HCT116 (cell line): ENCODE measurements at regions not wholly inside any gene's neighbourhood (a gene's known extent, or its start where the extent isn't known, plus 50 kb on each side); places are given as distances from the start of the nearest gene placed in this dataset.

Source experiments
- ATAC-seq: fragments of 200-7000 bp; cut with Tn5 transposase; 2 replicates; pipeline ENCODE4 v1.9.1; 2020; ENCODE audit warnings: mild to moderate bottlenecking, moderate library complexity
- BruUV-seq: library from RNA; stranded (reverse); fragments of 400-500 nt; replicated peaks from 2 replicates; lab custom pipeline; 2021; lab: Mats Ljungman, UMichigan
- CTCF ChIA-PET: fragments of 300-600 bp; sonication (Branson Sonifier 250); formaldehyde crosslinking; loops from one replicate; lab custom pipeline; 2021; ENCODE audit warnings: antibody characterized with exemption; lab: Charles Lee
- POLR2A ChIA-PET: fragments of 300-600, 350-600 bp; sonication (Branson Sonifier 250); formaldehyde crosslinking; loops from one replicate; lab custom pipeline; 2021; ENCODE audit warnings: antibody characterized with exemption; lab: Charles Lee
- RAD21 ChIA-PET, 2 experiments: fragments of 300-600 bp; sonication (Branson Sonifier 250); formaldehyde crosslinking; loops; one replicate each; lab custom pipeline; 2023; ENCODE audit warnings: low total read pairs in 2 of 2; ENCODE audit not compliant: uncharacterized antibody in 2 of 2, unreplicated experiment in 2 of 2, low non-redundant PET in 1 of 2; lab: Charles Lee
- DNase-seq: peaks from one replicate; pipeline ENCODE4 v3.0.0-alpha.2; 2010; ENCODE audit warnings: low read depth, low spot score
- H2AFZ ChIP-seq: fragments of 200-600 bp; shearing (Covaris generic), sonication (generic); 2 replicates; pipeline ENCODE4 v1.6.1; 2017; ENCODE audit warnings: low read depth, mixed run types, mixed read lengths, antibody characterized with exemption, low read length; ENCODE audit not compliant: poor library complexity, severe bottlenecking
- H3K27ac ChIP-seq: 2 replicates; pipeline ENCODE4 v1.5.1; 2012; ENCODE audit warnings: low read depth, low read length
- H3K27me3 ChIP-seq: fragments of 200-600 bp; sonication (generic); 2 replicates; pipeline ENCODE4 v1.6.1; 2016; ENCODE audit warnings: mixed run types, low read length, mixed read lengths; ENCODE audit not compliant: insufficient read depth
- H3K36me3 ChIP-seq, 2 experiments: fragments of 200-500 bp in 1 of 2; fragments of 200-600 bp in 1 of 2; sonication (Bioruptor generic) in 1 of 2; sonication (generic) in 1 of 2; 2 replicates each; pipeline versions ENCODE4 v1.5.1 to v1.6.1; 2014 to 2016; ENCODE audit warnings: low read length in 2 of 2, inconsistent platforms in 1 of 2, mixed read lengths in 1 of 2, mixed run types in 1 of 2; ENCODE audit not compliant: insufficient read depth in 2 of 2, control insufficient read depth in 1 of 2
- H3K4me1 ChIP-seq, 2 experiments: fragments of 200-600 bp in 1 of 2; sonication (generic) in 1 of 2; 2 replicates each; pipeline versions ENCODE4 v1.5.1 to v1.6.1; 2012 to 2017; ENCODE audit warnings: low read length in 2 of 2, inconsistent platforms in 1 of 2, mild to moderate bottlenecking in 1 of 2, mixed read lengths in 1 of 2, mixed run types in 1 of 2, moderate library complexity in 1 of 2; ENCODE audit not compliant: insufficient read depth in 2 of 2, control insufficient read depth in 1 of 2
- H3K4me2 ChIP-seq: fragments of 200-600 bp; sonication (generic); 2 replicates; pipeline ENCODE4 v1.6.1; 2017; ENCODE audit warnings: mixed run types, low read length, mixed read lengths
- H3K4me3 ChIP-seq, 2 experiments: fragments of 200-600 bp in 1 of 2; sonication (generic) in 1 of 2; replicated peaks in 1 of 2; 2 replicates each; pipeline ENCODE4 v1.5.1; 2011 to 2016; ENCODE audit warnings: low read length in 2 of 2, control low read depth in 1 of 2, low read depth in 1 of 2, mild to moderate bottlenecking in 1 of 2, mixed read lengths in 1 of 2, mixed run types in 1 of 2
- H3K79me2 ChIP-seq: fragments of 200-600 bp; sonication (generic); 2 replicates; pipeline ENCODE4 v1.6.1; 2017; ENCODE audit warnings: mild to moderate bottlenecking, mixed run types, low read length, moderate library complexity, mixed read lengths; ENCODE audit not compliant: insufficient read depth
- H3K9ac ChIP-seq: fragments of 200-600 bp; sonication (generic); 2 replicates; pipeline ENCODE4 v1.6.1; 2016; ENCODE audit warnings: low read length, mixed read lengths
- H3K9me2 ChIP-seq: fragments of 200-600 bp; sonication (generic), shearing (Covaris generic); 2 replicates; pipeline ENCODE4 v1.6.1; 2017; ENCODE audit warnings: mixed run types, mild to moderate bottlenecking, moderate library complexity; ENCODE audit not compliant: insufficient read depth
- H3K9me3 ChIP-seq, 2 experiments: fragments of 200-500 bp in 1 of 2; fragments of 200-600 bp in 1 of 2; sonication (Bioruptor generic) in 1 of 2; sonication (generic) in 1 of 2; 2 replicates each; pipeline ENCODE4 v1.6.1; 2014 to 2017; ENCODE audit warnings: low read length in 2 of 2, mixed read lengths in 2 of 2, inconsistent platforms in 1 of 2, low read depth in 1 of 2, mild to moderate bottlenecking in 1 of 2, mixed run types in 1 of 2, moderate library complexity in 1 of 2; ENCODE audit not compliant: control insufficient read depth in 1 of 2, insufficient read depth in 1 of 2
- H4K20me1 ChIP-seq: fragments of 200-600 bp; sonication (generic), shearing (Covaris generic); 2 replicates; pipeline ENCODE4 v1.6.1; 2017; ENCODE audit warnings: mixed run types, mild to moderate bottlenecking, moderate library complexity; ENCODE audit not compliant: insufficient read depth
- EGR1 ChIP-seq: IDR thresholded peaks from 2 replicates; pipeline ENCODE4 v1.6.1; 2012; ENCODE audit warnings: low read depth
- ELF1 ChIP-seq: IDR thresholded peaks from 2 replicates; pipeline ENCODE4 v1.6.1; 2012; ENCODE audit warnings: low read depth, borderline replicate concordance
- EZH2 ChIP-seq: fragments of 200-600 bp; sonication (generic); IDR thresholded peaks from 2 replicates; pipeline ENCODE4 v1.6.1; 2017; ENCODE audit warnings: antibody characterized with exemption, mixed run types
- FOSL1 ChIP-seq: IDR thresholded peaks from 2 replicates; pipeline ENCODE4 v1.6.1; 2012; ENCODE audit warnings: low read depth
- POLR2A ChIP-seq: IDR thresholded peaks from 2 replicates; pipeline ENCODE4 v1.7.0; 2011; ENCODE audit warnings: borderline replicate concordance; ENCODE audit not compliant: insufficient read depth, insufficient read length; ENCODE audit errors: extremely low read depth
- RAD21 ChIP-seq: IDR thresholded peaks from 2 replicates; pipeline ENCODE4 v1.6.1; 2012; ENCODE audit warnings: low read depth, mild to moderate bottlenecking
- SIN3A ChIP-seq: IDR thresholded peaks from 2 replicates; pipeline ENCODE4 v1.6.1; 2012; ENCODE audit warnings: low read depth
- SP1 ChIP-seq: IDR thresholded peaks from 2 replicates; pipeline ENCODE4 v1.6.1; 2012; ENCODE audit warnings: low read depth
- SRF ChIP-seq: IDR thresholded peaks from 2 replicates; pipeline ENCODE4 v1.6.1; 2012; ENCODE audit warnings: low read depth
- TCF7L2 ChIP-seq: IDR thresholded peaks from 2 replicates; pipeline ENCODE4 v1.7.0; 2011; ENCODE audit warnings: borderline replicate concordance, inconsistent platforms; ENCODE audit not compliant: insufficient read depth, insufficient read length; ENCODE audit errors: extremely low read depth
- ZFX ChIP-seq: fragments of 450-650 bp; IDR thresholded peaks from 2 replicates; pipeline ENCODE4 v1.6.1; 2017
- ZNF274 ChIP-seq: fragments of 200-500 bp; sonication (Bioruptor generic); IDR thresholded peaks from 2 replicates; pipeline ENCODE4 v1.6.1; 2014; ENCODE audit warnings: mild to moderate bottlenecking, low read depth, low read length, inconsistent platforms
- intact Hi-C: fragments of 100-400 bp; cut with micrococcal nuclease; formaldehyde crosslinking; loops from 2 replicates; pipeline ENCODE4 v1.10.0; 2022
- TF ChIP-seq, protein P1 (sequence below), 3 experiments: fragments of 200-600 bp in 1 of 3; sonication (generic) in 1 of 3; IDR thresholded peaks in 2 of 3; conservative IDR thresholded peaks in 1 of 3; 2 replicates each; pipeline ENCODE4 v1.5.1; 2012 to 2017; ENCODE audit warnings: low read depth in 2 of 3, low read length in 2 of 3, antibody characterized with exemption in 1 of 3, borderline replicate concordance in 1 of 3, control low read depth in 1 of 3, mild to moderate bottlenecking in 1 of 3, mixed read lengths in 1 of 3, mixed run types in 1 of 3, moderate library complexity in 1 of 3; ENCODE audit not compliant: insufficient read depth in 1 of 3
- TF ChIP-seq, protein P2 (sequence below): IDR thresholded peaks from 2 replicates; pipeline ENCODE4 v1.6.1; 2011; ENCODE audit warnings: mild to moderate bottlenecking, low read length, moderate library complexity; ENCODE audit not compliant: insufficient replicate concordance; ENCODE audit errors: extremely low read depth

DNA sequence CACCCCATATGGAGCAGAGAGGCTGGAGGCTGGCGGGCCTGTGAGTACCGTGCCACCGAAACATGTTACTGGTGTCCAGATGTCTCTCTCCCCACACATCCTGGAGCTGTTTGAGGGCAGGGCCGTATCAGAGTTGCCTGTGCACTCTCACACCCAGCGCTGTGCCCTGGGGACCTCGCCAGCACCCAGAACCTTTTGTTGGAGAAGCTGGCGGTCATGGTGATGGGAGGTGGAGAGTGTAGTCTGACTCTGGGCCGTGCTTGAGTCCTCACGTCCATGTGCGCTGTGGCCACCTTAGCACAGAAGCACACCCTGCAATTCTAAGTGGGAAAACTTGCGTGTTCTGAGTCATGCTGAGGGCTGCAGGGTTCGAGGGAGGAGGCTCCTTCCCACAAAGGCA lies 259.2 kb downstream of the NDUFA10 start:
- ChIA-PET RAD21 (no interaction called here), POLR2A (no interaction called here), CTCF (no interaction called here)
- peaks cover 4% of the 10 kb centered on the region; the same call in 1 of the 2 replicates for H3K27me3 ChIP-seq
- no peak overlapping the region for H3K4me3 ChIP-seq
- H3K9ac ChIP-seq = no peak overlapping the region
- TF ChIP-seq, protein P1, sequence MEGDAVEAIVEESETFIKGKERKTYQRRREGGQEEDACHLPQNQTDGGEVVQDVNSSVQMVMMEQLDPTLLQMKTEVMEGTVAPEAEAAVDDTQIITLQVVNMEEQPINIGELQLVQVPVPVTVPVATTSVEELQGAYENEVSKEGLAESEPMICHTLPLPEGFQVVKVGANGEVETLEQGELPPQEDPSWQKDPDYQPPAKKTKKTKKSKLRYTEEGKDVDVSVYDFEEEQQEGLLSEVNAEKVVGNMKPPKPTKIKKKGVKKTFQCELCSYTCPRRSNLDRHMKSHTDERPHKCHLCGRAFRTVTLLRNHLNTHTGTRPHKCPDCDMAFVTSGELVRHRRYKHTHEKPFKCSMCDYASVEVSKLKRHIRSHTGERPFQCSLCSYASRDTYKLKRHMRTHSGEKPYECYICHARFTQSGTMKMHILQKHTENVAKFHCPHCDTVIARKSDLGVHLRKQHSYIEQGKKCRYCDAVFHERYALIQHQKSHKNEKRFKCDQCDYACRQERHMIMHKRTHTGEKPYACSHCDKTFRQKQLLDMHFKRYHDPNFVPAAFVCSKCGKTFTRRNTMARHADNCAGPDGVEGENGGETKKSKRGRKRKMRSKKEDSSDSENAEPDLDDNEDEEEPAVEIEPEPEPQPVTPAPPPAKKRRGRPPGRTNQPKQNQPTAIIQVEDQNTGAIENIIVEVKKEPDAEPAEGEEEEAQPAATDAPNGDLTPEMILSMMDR (IDR thresholded peaks at IDR 0.05 in 2 of 3, conservative IDR thresholded peaks at IDR 0.05 in 1 of 3; ENCODE audit: borderline replicate concordance in 1 of 3, insufficient read depth in 1 of 3, low read depth in 2 of 3, low read length in 2 of 3) = no peak
- no peak for TF ChIP-seq EZH2
- no peak for TF ChIP-seq SP1
- TF ChIP-seq RAD21 = no peak
- no peak overlapping the region for H3K4me2 ChIP-seq
- no peak for ATAC-seq
- H3K27ac ChIP-seq = no peak overlapping the region
- H4K20me1 ChIP-seq = no peaks in the 10 kb centered on the region
- no peak overlapping the region for H2AFZ ChIP-seq
- no TSS peak for BruUV-seq
- H3K4me1 ChIP-seq = no peaks in the 10 kb centered on the region
- no peaks in the 10 kb centered on the region; a peak in 1 of 4 replicates for H3K9me3 ChIP-seq
- DNase-seq = no peak
- H3K36me3 ChIP-seq = no peaks in the 10 kb centered on the region
- no peaks in the 10 kb centered on the region for H3K79me2 ChIP-seq
- intact Hi-C loops = no loop called here
- H3K9me2 ChIP-seq = no peaks in the 10 kb centered on the region

DNA sequence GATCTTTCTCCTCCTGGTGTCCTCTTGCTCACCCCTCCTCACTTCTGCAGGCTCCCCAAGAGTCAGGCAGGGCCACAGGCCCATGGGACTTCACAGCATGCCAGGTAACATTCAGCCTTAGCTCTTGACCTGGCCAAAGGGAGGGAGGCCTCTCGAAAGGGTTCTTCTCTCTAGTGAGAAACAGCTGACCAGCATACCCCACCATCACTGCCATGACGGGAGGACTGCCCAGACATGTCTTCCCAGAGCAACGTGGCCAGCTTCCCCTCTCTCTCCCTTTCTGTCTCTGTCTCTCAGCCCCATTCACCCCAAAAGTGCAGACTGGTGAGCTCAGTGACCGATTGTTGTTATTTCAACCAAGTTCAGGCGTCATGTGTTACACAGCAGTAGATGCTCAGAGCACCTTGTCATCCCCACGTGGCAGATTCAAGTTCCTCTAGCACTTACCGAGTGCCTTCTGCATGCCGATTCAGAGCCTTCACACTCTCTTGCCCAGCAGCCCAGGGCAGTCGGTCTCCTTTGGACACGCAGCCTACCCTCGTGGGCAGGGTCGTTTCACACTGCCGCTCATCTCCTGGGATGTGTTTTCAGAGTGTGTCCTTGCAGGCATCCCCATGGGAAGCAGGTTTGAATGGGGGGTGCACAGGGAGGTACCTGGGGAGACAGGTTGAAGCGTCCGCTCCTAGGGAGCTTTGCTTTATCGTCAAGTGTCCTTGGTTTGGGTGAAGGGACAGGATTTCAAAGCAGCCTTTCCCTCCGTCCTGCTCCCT lies 259.9 kb downstream of the NDUFA10 start:
- RAD21 ChIA-PET = no interaction called here
- Histone ChIP-seq H3K4me2 (no peak overlapping the region), H4K20me1 (no peaks in the 10 kb centered on the region), H3K79me2 (no peaks in the 10 kb centered on the region), H3K4me1 (no peaks in the 10 kb centered on the region), H3K36me3 (no peaks in the 10 kb centered on the region), H3K27me3 (peaks cover 4% of the 10 kb centered on the region; the same call in 1 of the 2 replicates), H3K27ac (no peak overlapping the region), H3K4me3 (no peak overlapping the region), H3K9ac (no peak overlapping the region), H2AFZ (no peak overlapping the region), H3K9me3 (peaks cover 0 to 5% of the 10 kb centered on the region in 2 experiments; a peak in 1 of 4 replicates), H3K9me2 (no peaks in the 10 kb centered on the region)
- POLR2A ChIA-PET = no interaction called here
- no TSS peak for BruUV-seq
- no peak for TF ChIP-seq EGR1
- no peak for TF ChIP-seq ZNF274
- no peak for TF ChIP-seq EZH2
- TF ChIP-seq SP1 = no peak
- no peak for TF ChIP-seq POLR2A
- TF ChIP-seq SRF = no peak
- TF ChIP-seq, protein P2, sequence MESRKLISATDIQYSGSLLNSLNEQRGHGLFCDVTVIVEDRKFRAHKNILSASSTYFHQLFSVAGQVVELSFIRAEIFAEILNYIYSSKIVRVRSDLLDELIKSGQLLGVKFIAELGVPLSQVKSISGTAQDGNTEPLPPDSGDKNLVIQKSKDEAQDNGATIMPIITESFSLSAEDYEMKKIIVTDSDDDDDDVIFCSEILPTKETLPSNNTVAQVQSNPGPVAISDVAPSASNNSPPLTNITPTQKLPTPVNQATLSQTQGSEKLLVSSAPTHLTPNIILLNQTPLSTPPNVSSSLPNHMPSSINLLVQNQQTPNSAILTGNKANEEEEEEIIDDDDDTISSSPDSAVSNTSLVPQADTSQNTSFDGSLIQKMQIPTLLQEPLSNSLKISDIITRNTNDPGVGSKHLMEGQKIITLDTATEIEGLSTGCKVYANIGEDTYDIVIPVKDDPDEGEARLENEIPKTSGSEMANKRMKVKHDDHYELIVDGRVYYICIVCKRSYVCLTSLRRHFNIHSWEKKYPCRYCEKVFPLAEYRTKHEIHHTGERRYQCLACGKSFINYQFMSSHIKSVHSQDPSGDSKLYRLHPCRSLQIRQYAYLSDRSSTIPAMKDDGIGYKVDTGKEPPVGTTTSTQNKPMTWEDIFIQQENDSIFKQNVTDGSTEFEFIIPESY = no peak
- TF ChIP-seq ZFX = no peak
- TF ChIP-seq ELF1 = no peak
- TF ChIP-seq RAD21 = no peak
- no peak for TF ChIP-seq SIN3A
- TF ChIP-seq TCF7L2 = no peak
- TF ChIP-seq FOSL1 = no peak
- DNase-seq (no peak), ATAC-seq (no peak)
- intact Hi-C loops = no loop called here
- CTCF ChIA-PET = no interaction called here
